Progenitor cell of endocrine pancreas (in vitro differentiated cells): ENCODE measurements at regions not wholly inside any gene's neighbourhood (a gene's known extent, or its start where the extent isn't known, plus 50 kb on each side); places are given as distances from the start of the nearest gene placed in this dataset.

Experiments
- DNase-seq: peaks from one replicate; pipeline ENCODE4 v3.0.0; 2021; ENCODE audit warnings: low spot score; ENCODE audit not compliant: unreplicated experiment
- H3K27ac Mint-ChIP-seq: 2 replicates; pipeline ENCODE4 v1.8.0; 2021; ENCODE audit warnings: mild to moderate bottlenecking, moderate library complexity, mixed read lengths
- H3K27me3 Mint-ChIP-seq: 2 replicates; pipeline ENCODE4 v1.8.0; 2021; ENCODE audit warnings: mixed read lengths
- H3K36me3 Mint-ChIP-seq: 2 replicates; pipeline ENCODE4 v1.8.0; 2022; ENCODE audit warnings: mixed read lengths; ENCODE audit not compliant: insufficient read depth
- H3K4me1 Mint-ChIP-seq: 2 replicates; pipeline ENCODE4 v1.8.0; 2021; ENCODE audit warnings: low read depth, mixed read lengths
- H3K4me3 Mint-ChIP-seq: 2 replicates; pipeline ENCODE4 v1.8.0; 2021; ENCODE audit warnings: low read depth, mild to moderate bottlenecking, moderate library complexity, mixed read lengths
- H3K9me3 Mint-ChIP-seq: 2 replicates; pipeline ENCODE4 v1.8.0; 2021; ENCODE audit warnings: low read depth, mixed read lengths
- CTCF ChIP-seq: fragments of 200-600 bp; sonication (generic); IDR thresholded peaks from one replicate; pipeline ENCODE4 v1.5.0; 2021; ENCODE audit warnings: antibody characterized with exemption, mild to moderate bottlenecking; ENCODE audit not compliant: unreplicated experiment

GRCh38 chr15:87577336-87577735 is 679.2 kb downstream of the NTRK3 start:
- Mint-ChIP-seq H3K4me1 (no peaks in the 10 kb centered on the region), H3K36me3 (no peaks in the 10 kb centered on the region), H3K9me3 (no peaks in the 10 kb centered on the region), H3K4me3 (no peak overlapping the region), H3K27ac (no peak overlapping the region), H3K27me3 (peaks cover 23% of the 10 kb centered on the region)
- TF ChIP-seq CTCF = no peak
- DNase-seq = no peak

GRCh38 chr15:87576486-87577176 is 679.9 kb downstream of the NTRK3 start:
- no peaks in the 10 kb centered on the region for H3K36me3 Mint-ChIP-seq
- no peak for TF ChIP-seq CTCF
- no peak overlapping the region for H3K4me3 Mint-ChIP-seq
- no peak overlapping the region for H3K27ac Mint-ChIP-seq
- H3K4me1 Mint-ChIP-seq = no peaks in the 10 kb centered on the region
- DNase-seq = no peak
- H3K27me3 Mint-ChIP-seq = peaks cover 21% of the 10 kb centered on the region
- no peaks in the 10 kb centered on the region for H3K9me3 Mint-ChIP-seq

GRCh38 chr15:87575896-87576473 is 680.6 kb downstream of the NTRK3 start:
- no peak for TF ChIP-seq CTCF
- H3K36me3 Mint-ChIP-seq = no peaks in the 10 kb centered on the region

GRCh38 chr15:87573534-87573933 is 683.0 kb downstream of the NTRK3 start:
- DNase-seq = no peak
- Mint-ChIP-seq H3K36me3 (no peaks in the 10 kb centered on the region), H3K4me1 (no peaks in the 10 kb centered on the region), H3K9me3 (no peaks in the 10 kb centered on the region), H3K27ac (no peak overlapping the region), H3K4me3 (no peak overlapping the region), H3K27me3 (peaks cover 37% of the 10 kb centered on the region)
- no peak for TF ChIP-seq CTCF

More at GRCh38 chr15:87575896-87576473, 680.6 kb downstream of the NTRK3 start:
- H3K4me1 Mint-ChIP-seq = no peaks in the 10 kb centered on the region
- H3K9me3 Mint-ChIP-seq = no peaks in the 10 kb centered on the region
- no peak for DNase-seq
- peaks cover 23% of the 10 kb centered on the region for H3K27me3 Mint-ChIP-seq
- no peak overlapping the region for H3K27ac Mint-ChIP-seq
- no peak overlapping the region for H3K4me3 Mint-ChIP-seq

- Mint-ChIP-seq H3K9me3 (no peaks in the 10 kb centered on the region), H3K27ac (no peak overlapping the region), H3K36me3 (no peaks in the 10 kb centered on the region), H3K27me3 (peaks cover 39% of the 10 kb centered on the region), H3K4me1 (no peaks in the 10 kb centered on the region), H3K4me3 (no peak overlapping the region)
- DNase-seq = no peak
- no peak for TF ChIP-seq CTCF
Observed at GRCh38 chr15:87573039-87573438, 683.5 kb downstream of the NTRK3 start.
